Endothelial cell of umbilical vein (primary cell): ENCODE measurements at regions not wholly inside any gene's neighbourhood (a gene's known extent, or its start where the extent isn't known, plus 50 kb on each side); places are given as distances from the start of the nearest gene placed in this dataset.

Experiments
- BruUV-seq: library from RNA; stranded (reverse); fragments of 400-500 nt; replicated peaks from 2 replicates; lab custom pipeline; 2021; lab: Mats Ljungman, UMichigan
- CTCF ChIA-PET: fragments of 300-600, 350-600 bp; sonication (Branson Sonifier 250); formaldehyde crosslinking; loops from one replicate; lab custom pipeline; 2021; ENCODE audit warnings: antibody characterized with exemption, inconsistent platforms; lab: Charles Lee
- POLR2A ChIA-PET: fragments of 300-600, 350-600 bp; sonication (Branson Sonifier 250); formaldehyde crosslinking; loops from one replicate; lab custom pipeline; 2021; ENCODE audit warnings: antibody characterized with exemption, inconsistent platforms; lab: Charles Lee
- DNase-seq: peaks from one replicate; pipeline ENCODE4 v3.0.0-alpha.2; 2011; ENCODE audit warnings: low read depth, low spot score
- FAIRE-seq: peaks from 2 replicates; lab custom pipeline; 2011; peaks lifted over from hg19 to GRCh38; lab: Jason Lieb, UNC
- H2AFZ ChIP-seq: 2 replicates; pipeline ENCODE4 v1.6.0; 2012; ENCODE audit warnings: low read depth, low read length, control low read depth, inconsistent platforms
- H3K27ac ChIP-seq: 2 replicates; pipeline ENCODE4 v1.5.1; 2011; ENCODE audit warnings: low read depth, mild to moderate bottlenecking, control low read depth, low read length, moderate library complexity; ENCODE audit not compliant: insufficient read depth
- H3K27me3 ChIP-seq, 2 experiments: 2 replicates each; pipeline versions ENCODE4 v1.6.0 to v1.6.1; 2011; ENCODE audit warnings: low read length in 2 of 2, mixed read lengths in 1 of 2; ENCODE audit not compliant: control insufficient read depth in 2 of 2, insufficient read depth in 2 of 2
- H3K36me3 ChIP-seq, 2 experiments: 2 replicates in 1 of 2; 3 replicates in 1 of 2; pipeline ENCODE4 v1.5.1; 2011; ENCODE audit warnings: low read length in 2 of 2, mild to moderate bottlenecking in 1 of 2, moderate library complexity in 1 of 2; ENCODE audit not compliant: control insufficient read depth in 2 of 2, insufficient read depth in 2 of 2; ENCODE audit errors: extremely low read depth in 1 of 2
- H3K4me1 ChIP-seq: 3 replicates; pipeline ENCODE4 v1.5.1; 2011; ENCODE audit warnings: mild to moderate bottlenecking, low read length; ENCODE audit not compliant: control insufficient read depth, insufficient read depth; ENCODE audit errors: extremely low read depth
- H3K4me2 ChIP-seq: 2 replicates; pipeline ENCODE4 v1.6.1; 2011; ENCODE audit warnings: low read length, control low read depth, mixed read lengths; ENCODE audit not compliant: insufficient read depth
- H3K4me3 ChIP-seq, 3 experiments: fragments of 200-600 bp in 1 of 3; sonication (generic), shearing (Covaris generic) in 1 of 3; replicated peaks in 1 of 3; 2 replicates each; pipeline ENCODE4 v1.5.1; 2011 to 2016; ENCODE audit warnings: control low read depth in 3 of 3, low read length in 3 of 3, mild to moderate bottlenecking in 2 of 3, inconsistent platforms in 1 of 3, low read depth in 1 of 3, moderate library complexity in 1 of 3; ENCODE audit not compliant: insufficient read depth in 1 of 3
- H3K79me2 ChIP-seq: 2 replicates; pipeline ENCODE4 v1.6.0; 2012; ENCODE audit warnings: low read length, inconsistent platforms; ENCODE audit not compliant: control insufficient read depth, insufficient read depth
- H3K9ac ChIP-seq: replicated peaks from 2 replicates; pipeline ENCODE3; 2011; ENCODE audit warnings: low read length, control low read depth; ENCODE audit not compliant: insufficient read depth; ENCODE audit errors: extremely low read depth
- H3K9me1 ChIP-seq: replicated peaks from 3 replicates; pipeline ENCODE4 v1.6.0; 2011; ENCODE audit warnings: mild to moderate bottlenecking, low read length; ENCODE audit not compliant: control insufficient read depth, insufficient read depth; ENCODE audit errors: extremely low read depth
- H3K9me3 ChIP-seq: replicated peaks from 2 replicates; pipeline ENCODE4 v1.5.1; 2012; ENCODE audit warnings: low read length, inconsistent platforms; ENCODE audit not compliant: control insufficient read depth, insufficient read depth
- H4K20me1 ChIP-seq: replicated peaks from 2 replicates; pipeline ENCODE3; 2011; ENCODE audit warnings: mild to moderate bottlenecking, low read length; ENCODE audit not compliant: control insufficient read depth, insufficient read depth; ENCODE audit errors: extremely low read depth
- EZH2 ChIP-seq: IDR thresholded peaks from 2 replicates; pipeline ENCODE4 v1.6.1; 2012; ENCODE audit warnings: borderline replicate concordance, low read depth, mild to moderate bottlenecking, moderate library complexity, low read length, inconsistent platforms; ENCODE audit not compliant: severe bottlenecking
- FOS ChIP-seq: IDR thresholded peaks from 2 replicates; pipeline ENCODE4 v1.6.1; 2011; ENCODE audit warnings: mild to moderate bottlenecking, low read length, moderate library complexity, borderline replicate concordance; ENCODE audit not compliant: insufficient read depth
- GATA2 ChIP-seq: IDR thresholded peaks from 2 replicates; pipeline ENCODE4 v1.7.0; 2011; ENCODE audit warnings: low read depth, mild to moderate bottlenecking, moderate library complexity, mixed read lengths, low read length; ENCODE audit not compliant: insufficient read length, insufficient read depth
- MYC ChIP-seq: IDR thresholded peaks from one replicate; pipeline ENCODE4 v1.6.1; 2011; ENCODE audit warnings: mild to moderate bottlenecking, low read depth, low read length
- POLR2A ChIP-seq: IDR thresholded peaks from 2 replicates; pipeline ENCODE4 v1.6.1; 2012; ENCODE audit warnings: low read depth, mild to moderate bottlenecking, control low read depth, low read length
- POLR2AphosphoS5 ChIP-seq: IDR thresholded peaks from 2 replicates; pipeline ENCODE4 v1.6.1; 2012; ENCODE audit warnings: low read depth, mild to moderate bottlenecking, control low read depth, low read length, moderate library complexity; ENCODE audit not compliant: insufficient read depth
- dilution Hi-C: fragments of 300-500 bp; cut with MboI; formaldehyde crosslinking; loops from one replicate; pipeline ENCODE4 v1.15.0; 2019; ENCODE audit warnings: low sequenced_read_pairs; ENCODE audit not compliant: extremely low pct_ligation_motif_present
- intact Hi-C: fragments of 100-400 bp; cut with micrococcal nuclease; formaldehyde crosslinking; loops from one replicate; pipeline ENCODE4 v1.10.0; 2022
- TF ChIP-seq, protein P1 (sequence below), 2 donors: IDR thresholded peaks; 1 replicate in 1 of 2; 2 replicates in 1 of 2; pipeline ENCODE4 v1.5.1; 2011; ENCODE audit warnings: low read length in 2 of 2, mild to moderate bottlenecking in 2 of 2, moderate library complexity in 2 of 2, control low read depth in 1 of 2, inconsistent platforms in 1 of 2, low read depth in 1 of 2; ENCODE audit not compliant: insufficient read depth in 1 of 2; ENCODE audit errors: extremely low read depth in 1 of 2
- TF ChIP-seq, protein P2 (sequence below): IDR thresholded peaks from 2 replicates; pipeline ENCODE4 v1.6.1; 2011; ENCODE audit not compliant: insufficient read depth, insufficient read length

DNA sequence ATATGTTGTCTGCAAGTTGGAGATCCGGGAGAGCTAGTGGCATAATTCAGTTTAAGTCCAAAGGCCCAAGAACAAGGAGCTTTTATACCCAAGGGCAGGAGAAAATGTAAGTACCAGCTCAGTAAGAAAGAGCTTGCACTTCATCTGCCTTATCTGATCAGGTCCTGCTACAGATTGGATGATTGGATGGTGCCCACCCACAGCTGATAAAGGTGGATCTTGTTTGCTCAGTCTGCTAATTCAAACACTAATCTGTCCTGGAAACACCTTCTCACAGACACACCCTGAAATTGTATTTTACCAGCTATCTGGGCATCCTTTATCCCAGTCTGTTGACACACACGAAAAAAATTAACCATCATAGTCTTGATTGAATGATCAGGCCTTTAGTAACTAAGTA lies 230.7 kb upstream of the SLC16A7 start:
- H3K36me3 ChIP-seq = no peaks in the 10 kb centered on the region
- no peak for TF ChIP-seq POLR2AphosphoS5
- no peak for TF ChIP-seq EZH2
- TF ChIP-seq FOS = no peak
- no peak for TF ChIP-seq POLR2A
- no peak for TF ChIP-seq MYC
- no peak for TF ChIP-seq GATA2
- TF ChIP-seq, protein P1, sequence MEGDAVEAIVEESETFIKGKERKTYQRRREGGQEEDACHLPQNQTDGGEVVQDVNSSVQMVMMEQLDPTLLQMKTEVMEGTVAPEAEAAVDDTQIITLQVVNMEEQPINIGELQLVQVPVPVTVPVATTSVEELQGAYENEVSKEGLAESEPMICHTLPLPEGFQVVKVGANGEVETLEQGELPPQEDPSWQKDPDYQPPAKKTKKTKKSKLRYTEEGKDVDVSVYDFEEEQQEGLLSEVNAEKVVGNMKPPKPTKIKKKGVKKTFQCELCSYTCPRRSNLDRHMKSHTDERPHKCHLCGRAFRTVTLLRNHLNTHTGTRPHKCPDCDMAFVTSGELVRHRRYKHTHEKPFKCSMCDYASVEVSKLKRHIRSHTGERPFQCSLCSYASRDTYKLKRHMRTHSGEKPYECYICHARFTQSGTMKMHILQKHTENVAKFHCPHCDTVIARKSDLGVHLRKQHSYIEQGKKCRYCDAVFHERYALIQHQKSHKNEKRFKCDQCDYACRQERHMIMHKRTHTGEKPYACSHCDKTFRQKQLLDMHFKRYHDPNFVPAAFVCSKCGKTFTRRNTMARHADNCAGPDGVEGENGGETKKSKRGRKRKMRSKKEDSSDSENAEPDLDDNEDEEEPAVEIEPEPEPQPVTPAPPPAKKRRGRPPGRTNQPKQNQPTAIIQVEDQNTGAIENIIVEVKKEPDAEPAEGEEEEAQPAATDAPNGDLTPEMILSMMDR (IDR thresholded peaks at IDR 0.05; ENCODE audit: extremely low read depth in 1 of 2, insufficient read depth in 1 of 2, low read depth in 1 of 2, low read length in 2 of 2) = no peak
- TF ChIP-seq, protein P2, sequence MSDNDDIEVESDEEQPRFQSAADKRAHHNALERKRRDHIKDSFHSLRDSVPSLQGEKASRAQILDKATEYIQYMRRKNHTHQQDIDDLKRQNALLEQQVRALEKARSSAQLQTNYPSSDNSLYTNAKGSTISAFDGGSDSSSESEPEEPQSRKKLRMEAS = no peak
- H3K4me1 ChIP-seq = no peaks in the 10 kb centered on the region
- no peaks in the 10 kb centered on the region for H3K79me2 ChIP-seq
- no peaks in the 10 kb centered on the region for H4K20me1 ChIP-seq
- H3K4me3 ChIP-seq = no peak overlapping the region
- DNase-seq (no peak), FAIRE-seq (no peak)
- intact Hi-C loops (no loop called here), dilution Hi-C loops (no loop called here)
- H3K4me2 ChIP-seq = no peak overlapping the region
- BruUV-seq = no TSS peak
- no peaks in the 10 kb centered on the region for H3K27me3 ChIP-seq
- CTCF ChIA-PET = no interaction called here
- POLR2A ChIA-PET = no interaction called here
- no peak overlapping the region for H2AFZ ChIP-seq
- no peaks in the 10 kb centered on the region for H3K9me1 ChIP-seq
- no peaks in the 10 kb centered on the region for H3K9me3 ChIP-seq
- no peak overlapping the region for H3K27ac ChIP-seq
- no peak overlapping the region for H3K9ac ChIP-seq
